Neural cell (in vitro differentiated cells): ENCODE measurements at regions not wholly inside any gene's neighbourhood (a gene's known extent, or its start where the extent isn't known, plus 50 kb on each side); places are given as distances from the start of the nearest gene placed in this dataset.

Source experiments
- H2AFZ ChIP-seq: fragments of 200-600, 300-800 bp; sonication (generic), shearing (Covaris generic); 2 replicates; pipeline ENCODE4 v1.6.0; 2014; ENCODE audit warnings: low read depth, mild to moderate bottlenecking, antibody characterized with exemption, low read length, moderate library complexity
- H3F3A ChIP-seq: fragments of 200-600 bp; shearing (Covaris generic); 2 replicates; pipeline ENCODE4 v1.6.1; 2016; ENCODE audit warnings: mild to moderate bottlenecking, moderate library complexity, mixed read lengths, antibody characterized with exemption, low read length; ENCODE audit not compliant: insufficient read depth, poor library complexity, severe bottlenecking
- H3K27ac ChIP-seq: fragments of 200-600, 300-800 bp; sonication (generic), shearing (Covaris generic); 2 replicates; pipeline ENCODE4 v1.5.1; 2014; ENCODE audit warnings: mild to moderate bottlenecking, low read length, moderate library complexity
- H3K27me3 ChIP-seq: fragments of 300-800, 200-600 bp; sonication (generic), shearing (Covaris generic); 2 replicates; pipeline ENCODE4 v1.6.0; 2014; ENCODE audit warnings: mild to moderate bottlenecking, low read depth, low read length, moderate library complexity; ENCODE audit not compliant: insufficient read depth
- H3K36me3 ChIP-seq: fragments of 300-800, 200-600 bp; sonication (generic), shearing (Covaris generic); 2 replicates; pipeline ENCODE4 v1.5.1; 2014; ENCODE audit warnings: mild to moderate bottlenecking, antibody characterized with exemption, low read length, moderate library complexity; ENCODE audit not compliant: insufficient read depth
- H3K4me2 ChIP-seq: fragments of 300-800, 200-600 bp; sonication (generic), shearing (Covaris generic); 2 replicates; pipeline ENCODE4 v1.6.0; 2014; ENCODE audit warnings: mild to moderate bottlenecking, low read length
- H3K4me3 ChIP-seq: fragments of 300-800, 200-600 bp; sonication (generic), shearing (Covaris generic); 2 replicates; pipeline ENCODE4 v1.5.1; 2014; ENCODE audit warnings: mild to moderate bottlenecking, low read length, moderate library complexity
- H3K79me2 ChIP-seq: fragments of 200-600 bp; shearing (Covaris generic); replicated peaks from 2 replicates; pipeline ENCODE4 v1.6.0; 2014; ENCODE audit warnings: mild to moderate bottlenecking, low read length, moderate library complexity; ENCODE audit not compliant: insufficient read depth
- H3K9ac ChIP-seq: fragments of 300-800, 200-600 bp; sonication (generic), shearing (Covaris generic); 2 replicates; pipeline ENCODE4 v1.6.1; 2016; ENCODE audit warnings: mild to moderate bottlenecking, low read length, mixed read lengths
- H3K9me2 ChIP-seq: fragments of 200-600 bp; shearing (Covaris generic); 2 replicates; pipeline ENCODE4 v1.6.1; 2016; ENCODE audit warnings: mild to moderate bottlenecking, low read length, mixed read lengths; ENCODE audit not compliant: insufficient read depth
- H3K9me3 ChIP-seq: fragments of 200-600, 300-800 bp; sonication (generic), shearing (Covaris generic); 2 replicates; pipeline ENCODE4 v1.6.1; 2016; ENCODE audit warnings: mild to moderate bottlenecking, mixed run types, low read length, moderate library complexity, mixed read lengths
- H4K20me1 ChIP-seq: fragments of 200-600 bp; shearing (Covaris generic); 2 replicates; pipeline ENCODE4 v1.6.1; 2016; ENCODE audit warnings: mild to moderate bottlenecking, mixed run types; ENCODE audit not compliant: insufficient read depth
- EP300 ChIP-seq: fragments of 450-650 bp; conservative IDR thresholded peaks from 2 replicates; pipeline ENCODE4 v1.6.1; 2014; ENCODE audit warnings: antibody characterized with exemption, mild to moderate bottlenecking, moderate library complexity; ENCODE audit not compliant: poor library complexity, severe bottlenecking
- EZH2 ChIP-seq: fragments of 200-600, 300-800 bp; shearing (Covaris generic), sonication (generic); IDR thresholded peaks from 2 replicates; pipeline ENCODE4 v1.6.1; 2014; ENCODE audit warnings: antibody characterized with exemption, low read length, borderline replicate concordance, mild to moderate bottlenecking; ENCODE audit not compliant: insufficient read depth, poor library complexity, severe bottlenecking
- MXI1 ChIP-seq: fragments of 450-650 bp; conservative IDR thresholded peaks from 2 replicates; pipeline ENCODE4 v1.6.1; 2014; ENCODE audit warnings: antibody characterized with exemption, mild to moderate bottlenecking; ENCODE audit not compliant: poor library complexity, severe bottlenecking
- POLR2AphosphoS5 ChIP-seq: IDR thresholded peaks from 2 replicates; pipeline ENCODE4 v1.6.1; 2012
- RAD21 ChIP-seq: fragments of 450-650 bp; conservative IDR thresholded peaks from 2 replicates; pipeline ENCODE4 v1.6.1; 2014; ENCODE audit warnings: antibody characterized with exemption, mild to moderate bottlenecking, moderate library complexity
- SMC3 ChIP-seq: fragments of 450-650 bp; conservative IDR thresholded peaks from 2 replicates; pipeline ENCODE4 v1.6.1; 2014; ENCODE audit warnings: antibody characterized with exemption, mild to moderate bottlenecking, moderate library complexity; ENCODE audit not compliant: poor library complexity
- TAF1 ChIP-seq: IDR thresholded peaks from 2 replicates; pipeline ENCODE4 v1.6.1; 2012; ENCODE audit warnings: low read depth
- TF ChIP-seq, protein P1 (sequence below): IDR thresholded peaks from 2 replicates; pipeline ENCODE4 v1.6.1; 2012; ENCODE audit warnings: borderline replicate concordance
- TF ChIP-seq, protein P2 (sequence below): fragments of 450-650 bp; IDR thresholded peaks from 2 replicates; pipeline ENCODE4 v1.5.1; 2014; ENCODE audit warnings: antibody characterized with exemption, mild to moderate bottlenecking, moderate library complexity; ENCODE audit not compliant: poor library complexity, severe bottlenecking

DNA sequence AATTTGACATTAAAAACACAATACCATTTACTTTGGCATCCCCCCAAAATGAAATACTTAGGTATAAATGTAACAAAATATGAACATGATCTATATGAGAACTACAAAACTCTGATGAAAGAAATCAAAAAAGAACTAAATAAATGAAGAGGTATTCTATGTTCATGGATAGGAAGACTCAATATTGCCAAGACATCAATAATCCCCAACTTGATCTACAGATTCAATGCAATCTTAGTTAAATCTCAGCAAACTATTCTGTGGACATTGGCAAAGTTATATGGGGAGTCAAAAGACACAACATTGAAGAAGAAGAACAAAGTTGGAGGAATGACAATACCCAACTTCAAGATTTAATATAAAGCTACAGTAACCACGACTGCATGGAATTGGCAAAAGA is 145.2 kb upstream of the HEY2 start:
- Histone ChIP-seq H4K20me1 (no peaks in the 10 kb centered on the region), H3K9me2 (no peaks in the 10 kb centered on the region), H3K4me2 (no peak overlapping the region), H3K36me3 (no peaks in the 10 kb centered on the region), H3K79me2 (no peaks in the 10 kb centered on the region), H3K9ac (no peak overlapping the region), H3K27ac (no peak overlapping the region), H2AFZ (no peak overlapping the region), H3K9me3 (no peaks in the 10 kb centered on the region), H3K4me3 (no peak overlapping the region), H3F3A (no peaks in the 10 kb centered on the region), H3K27me3 (no peaks in the 10 kb centered on the region)
- TF ChIP-seq POLR2AphosphoS5 = no peak
- no peak for TF ChIP-seq EP300
- TF ChIP-seq EZH2 = no peak
- TF ChIP-seq, protein P1, sequence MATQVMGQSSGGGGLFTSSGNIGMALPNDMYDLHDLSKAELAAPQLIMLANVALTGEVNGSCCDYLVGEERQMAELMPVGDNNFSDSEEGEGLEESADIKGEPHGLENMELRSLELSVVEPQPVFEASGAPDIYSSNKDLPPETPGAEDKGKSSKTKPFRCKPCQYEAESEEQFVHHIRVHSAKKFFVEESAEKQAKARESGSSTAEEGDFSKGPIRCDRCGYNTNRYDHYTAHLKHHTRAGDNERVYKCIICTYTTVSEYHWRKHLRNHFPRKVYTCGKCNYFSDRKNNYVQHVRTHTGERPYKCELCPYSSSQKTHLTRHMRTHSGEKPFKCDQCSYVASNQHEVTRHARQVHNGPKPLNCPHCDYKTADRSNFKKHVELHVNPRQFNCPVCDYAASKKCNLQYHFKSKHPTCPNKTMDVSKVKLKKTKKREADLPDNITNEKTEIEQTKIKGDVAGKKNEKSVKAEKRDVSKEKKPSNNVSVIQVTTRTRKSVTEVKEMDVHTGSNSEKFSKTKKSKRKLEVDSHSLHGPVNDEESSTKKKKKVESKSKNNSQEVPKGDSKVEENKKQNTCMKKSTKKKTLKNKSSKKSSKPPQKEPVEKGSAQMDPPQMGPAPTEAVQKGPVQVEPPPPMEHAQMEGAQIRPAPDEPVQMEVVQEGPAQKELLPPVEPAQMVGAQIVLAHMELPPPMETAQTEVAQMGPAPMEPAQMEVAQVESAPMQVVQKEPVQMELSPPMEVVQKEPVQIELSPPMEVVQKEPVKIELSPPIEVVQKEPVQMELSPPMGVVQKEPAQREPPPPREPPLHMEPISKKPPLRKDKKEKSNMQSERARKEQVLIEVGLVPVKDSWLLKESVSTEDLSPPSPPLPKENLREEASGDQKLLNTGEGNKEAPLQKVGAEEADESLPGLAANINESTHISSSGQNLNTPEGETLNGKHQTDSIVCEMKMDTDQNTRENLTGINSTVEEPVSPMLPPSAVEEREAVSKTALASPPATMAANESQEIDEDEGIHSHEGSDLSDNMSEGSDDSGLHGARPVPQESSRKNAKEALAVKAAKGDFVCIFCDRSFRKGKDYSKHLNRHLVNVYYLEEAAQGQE = no peak
- TF ChIP-seq SMC3 = no peak
- TF ChIP-seq RAD21 = no peak
- TF ChIP-seq MXI1 = no peak

DNA sequence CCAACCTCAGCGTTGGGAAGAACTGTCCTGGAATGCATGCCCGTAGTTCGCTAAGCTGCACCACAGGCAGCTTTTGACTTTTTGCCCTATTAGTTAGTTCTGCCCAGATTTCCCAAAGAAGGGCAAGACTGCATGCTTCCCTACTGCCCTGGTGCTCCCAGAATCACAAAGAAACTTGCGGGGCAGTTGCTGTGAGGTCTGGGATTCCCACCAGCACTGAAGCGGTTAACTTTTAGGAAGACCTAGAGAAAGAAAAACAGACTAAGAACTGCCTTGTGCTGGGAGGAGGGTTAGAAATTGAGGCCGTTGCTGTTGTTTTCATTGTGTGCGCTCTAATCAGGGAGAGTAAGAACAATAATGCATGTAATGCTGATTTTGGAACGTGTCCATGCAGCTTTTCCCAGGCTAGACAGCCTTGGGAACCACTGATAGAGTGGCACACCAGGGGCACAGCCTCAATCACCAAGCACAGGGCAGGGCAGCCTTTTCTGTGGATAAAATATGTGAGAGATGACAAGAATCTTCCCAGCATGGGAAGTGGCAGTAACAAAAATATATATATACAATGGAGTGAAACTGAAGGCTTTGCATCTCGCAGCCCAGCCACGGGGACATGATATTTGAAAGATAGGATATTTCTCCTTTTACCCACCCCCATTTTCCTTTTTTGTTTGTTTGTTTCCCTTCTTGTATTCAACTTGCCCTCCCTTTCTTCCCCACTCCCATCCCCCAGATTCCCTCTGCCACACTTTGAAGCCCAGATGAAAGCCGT is 137.7 kb upstream of the HEY2 start:
- H2AFZ ChIP-seq = no peak overlapping the region
- H3K9ac ChIP-seq = no peak overlapping the region
- H4K20me1 ChIP-seq = no peaks in the 10 kb centered on the region
- no peaks in the 10 kb centered on the region for H3K79me2 ChIP-seq
- no peaks in the 10 kb centered on the region for H3K9me3 ChIP-seq
- no peaks in the 10 kb centered on the region for H3F3A ChIP-seq
- H3K4me2 ChIP-seq = no peak overlapping the region
- H3K36me3 ChIP-seq = no peaks in the 10 kb centered on the region
- no peaks in the 10 kb centered on the region for H3K27me3 ChIP-seq
- H3K4me3 ChIP-seq = no peak overlapping the region
- H3K9me2 ChIP-seq = no peaks in the 10 kb centered on the region
- no peak for TF ChIP-seq EZH2
- no peak for TF ChIP-seq TAF1
- no peak for TF ChIP-seq RAD21
- no peak for TF ChIP-seq SMC3
- TF ChIP-seq EP300 = no peak
- H3K27ac ChIP-seq = no peak overlapping the region

DNA sequence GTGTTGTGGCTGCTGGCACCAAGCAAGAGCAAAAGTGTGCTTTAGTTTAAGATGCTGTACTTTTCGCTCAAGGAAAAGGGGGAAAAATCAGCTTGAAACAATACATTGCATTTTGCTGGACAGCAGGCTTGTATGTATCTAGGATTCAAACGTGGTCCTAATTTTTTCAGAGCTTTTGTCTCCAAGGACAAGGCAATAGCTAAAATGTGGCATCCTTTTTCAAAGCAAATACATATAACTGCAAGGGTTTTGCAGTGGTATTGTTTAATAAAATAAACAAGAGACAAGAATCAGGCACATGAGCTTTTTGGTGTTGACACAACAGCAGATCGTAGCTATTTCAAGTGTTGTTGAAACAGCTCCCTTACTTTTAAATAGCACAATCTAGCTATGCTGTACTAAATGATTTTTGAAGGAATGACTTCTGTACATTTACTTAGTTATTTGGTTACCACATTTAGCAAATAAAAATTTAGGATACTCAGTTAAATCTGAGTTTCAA is 137.0 kb upstream of the HEY2 start:
- Histone ChIP-seq H4K20me1 (no peaks in the 10 kb centered on the region), H3K4me3 (no peak overlapping the region), H3K79me2 (no peaks in the 10 kb centered on the region), H3K27ac (no peak overlapping the region), H3K9me3 (no peaks in the 10 kb centered on the region), H3K9ac (no peak overlapping the region), H3F3A (no peaks in the 10 kb centered on the region), H3K36me3 (no peaks in the 10 kb centered on the region), H2AFZ (no peak overlapping the region), H3K4me2 (no peak overlapping the region), H3K9me2 (no peaks in the 10 kb centered on the region), H3K27me3 (no peaks in the 10 kb centered on the region)
- no peak for TF ChIP-seq MXI1
- TF ChIP-seq, protein P2, sequence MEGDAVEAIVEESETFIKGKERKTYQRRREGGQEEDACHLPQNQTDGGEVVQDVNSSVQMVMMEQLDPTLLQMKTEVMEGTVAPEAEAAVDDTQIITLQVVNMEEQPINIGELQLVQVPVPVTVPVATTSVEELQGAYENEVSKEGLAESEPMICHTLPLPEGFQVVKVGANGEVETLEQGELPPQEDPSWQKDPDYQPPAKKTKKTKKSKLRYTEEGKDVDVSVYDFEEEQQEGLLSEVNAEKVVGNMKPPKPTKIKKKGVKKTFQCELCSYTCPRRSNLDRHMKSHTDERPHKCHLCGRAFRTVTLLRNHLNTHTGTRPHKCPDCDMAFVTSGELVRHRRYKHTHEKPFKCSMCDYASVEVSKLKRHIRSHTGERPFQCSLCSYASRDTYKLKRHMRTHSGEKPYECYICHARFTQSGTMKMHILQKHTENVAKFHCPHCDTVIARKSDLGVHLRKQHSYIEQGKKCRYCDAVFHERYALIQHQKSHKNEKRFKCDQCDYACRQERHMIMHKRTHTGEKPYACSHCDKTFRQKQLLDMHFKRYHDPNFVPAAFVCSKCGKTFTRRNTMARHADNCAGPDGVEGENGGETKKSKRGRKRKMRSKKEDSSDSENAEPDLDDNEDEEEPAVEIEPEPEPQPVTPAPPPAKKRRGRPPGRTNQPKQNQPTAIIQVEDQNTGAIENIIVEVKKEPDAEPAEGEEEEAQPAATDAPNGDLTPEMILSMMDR = no peak
